HCT116 (cell line): ENCODE measurements at regions not wholly inside any gene's neighbourhood (a gene's known extent, or its start where the extent isn't known, plus 50 kb on each side); places are given as distances from the start of the nearest gene placed in this dataset.

Source experiments
- ATAC-seq: fragments of 200-7000 bp; cut with Tn5 transposase; 2 replicates; pipeline ENCODE4 v1.9.1; 2020; ENCODE audit warnings: mild to moderate bottlenecking, moderate library complexity
- BruUV-seq: library from RNA; stranded (reverse); fragments of 400-500 nt; replicated peaks from 2 replicates; lab custom pipeline; 2021; lab: Mats Ljungman, UMichigan
- CTCF ChIA-PET: fragments of 300-600 bp; sonication (Branson Sonifier 250); formaldehyde crosslinking; loops from one replicate; lab custom pipeline; 2021; ENCODE audit warnings: antibody characterized with exemption; lab: Charles Lee
- POLR2A ChIA-PET: fragments of 300-600, 350-600 bp; sonication (Branson Sonifier 250); formaldehyde crosslinking; loops from one replicate; lab custom pipeline; 2021; ENCODE audit warnings: antibody characterized with exemption; lab: Charles Lee
- RAD21 ChIA-PET, 2 experiments: fragments of 300-600 bp; sonication (Branson Sonifier 250); formaldehyde crosslinking; loops; one replicate each; lab custom pipeline; 2023; ENCODE audit warnings: low total read pairs in 2 of 2; ENCODE audit not compliant: uncharacterized antibody in 2 of 2, unreplicated experiment in 2 of 2, low non-redundant PET in 1 of 2; lab: Charles Lee
- DNase-seq: peaks from one replicate; pipeline ENCODE4 v3.0.0-alpha.2; 2010; ENCODE audit warnings: low read depth, low spot score
- H2AFZ ChIP-seq: fragments of 200-600 bp; shearing (Covaris generic), sonication (generic); 2 replicates; pipeline ENCODE4 v1.6.1; 2017; ENCODE audit warnings: low read depth, mixed run types, mixed read lengths, antibody characterized with exemption, low read length; ENCODE audit not compliant: poor library complexity, severe bottlenecking
- H3K27ac ChIP-seq: 2 replicates; pipeline ENCODE4 v1.5.1; 2012; ENCODE audit warnings: low read depth, low read length
- H3K27me3 ChIP-seq: fragments of 200-600 bp; sonication (generic); 2 replicates; pipeline ENCODE4 v1.6.1; 2016; ENCODE audit warnings: mixed run types, low read length, mixed read lengths; ENCODE audit not compliant: insufficient read depth
- H3K36me3 ChIP-seq, 2 experiments: fragments of 200-500 bp in 1 of 2; fragments of 200-600 bp in 1 of 2; sonication (Bioruptor generic) in 1 of 2; sonication (generic) in 1 of 2; 2 replicates each; pipeline versions ENCODE4 v1.5.1 to v1.6.1; 2014 to 2016; ENCODE audit warnings: low read length in 2 of 2, inconsistent platforms in 1 of 2, mixed read lengths in 1 of 2, mixed run types in 1 of 2; ENCODE audit not compliant: insufficient read depth in 2 of 2, control insufficient read depth in 1 of 2
- H3K4me1 ChIP-seq, 2 experiments: fragments of 200-600 bp in 1 of 2; sonication (generic) in 1 of 2; 2 replicates each; pipeline versions ENCODE4 v1.5.1 to v1.6.1; 2012 to 2017; ENCODE audit warnings: low read length in 2 of 2, inconsistent platforms in 1 of 2, mild to moderate bottlenecking in 1 of 2, mixed read lengths in 1 of 2, mixed run types in 1 of 2, moderate library complexity in 1 of 2; ENCODE audit not compliant: insufficient read depth in 2 of 2, control insufficient read depth in 1 of 2
- H3K4me2 ChIP-seq: fragments of 200-600 bp; sonication (generic); 2 replicates; pipeline ENCODE4 v1.6.1; 2017; ENCODE audit warnings: mixed run types, low read length, mixed read lengths
- H3K4me3 ChIP-seq, 2 experiments: fragments of 200-600 bp in 1 of 2; sonication (generic) in 1 of 2; replicated peaks in 1 of 2; 2 replicates each; pipeline ENCODE4 v1.5.1; 2011 to 2016; ENCODE audit warnings: low read length in 2 of 2, control low read depth in 1 of 2, low read depth in 1 of 2, mild to moderate bottlenecking in 1 of 2, mixed read lengths in 1 of 2, mixed run types in 1 of 2
- H3K79me2 ChIP-seq: fragments of 200-600 bp; sonication (generic); 2 replicates; pipeline ENCODE4 v1.6.1; 2017; ENCODE audit warnings: mild to moderate bottlenecking, mixed run types, low read length, moderate library complexity, mixed read lengths; ENCODE audit not compliant: insufficient read depth
- H3K9ac ChIP-seq: fragments of 200-600 bp; sonication (generic); 2 replicates; pipeline ENCODE4 v1.6.1; 2016; ENCODE audit warnings: low read length, mixed read lengths
- H3K9me2 ChIP-seq: fragments of 200-600 bp; sonication (generic), shearing (Covaris generic); 2 replicates; pipeline ENCODE4 v1.6.1; 2017; ENCODE audit warnings: mixed run types, mild to moderate bottlenecking, moderate library complexity; ENCODE audit not compliant: insufficient read depth
- H3K9me3 ChIP-seq, 2 experiments: fragments of 200-500 bp in 1 of 2; fragments of 200-600 bp in 1 of 2; sonication (Bioruptor generic) in 1 of 2; sonication (generic) in 1 of 2; 2 replicates each; pipeline ENCODE4 v1.6.1; 2014 to 2017; ENCODE audit warnings: low read length in 2 of 2, mixed read lengths in 2 of 2, inconsistent platforms in 1 of 2, low read depth in 1 of 2, mild to moderate bottlenecking in 1 of 2, mixed run types in 1 of 2, moderate library complexity in 1 of 2; ENCODE audit not compliant: control insufficient read depth in 1 of 2, insufficient read depth in 1 of 2
- H4K20me1 ChIP-seq: fragments of 200-600 bp; sonication (generic), shearing (Covaris generic); 2 replicates; pipeline ENCODE4 v1.6.1; 2017; ENCODE audit warnings: mixed run types, mild to moderate bottlenecking, moderate library complexity; ENCODE audit not compliant: insufficient read depth
- ATF3 ChIP-seq: IDR thresholded peaks from 2 replicates; pipeline ENCODE4 v1.6.1; 2012
- CBX3 ChIP-seq: IDR thresholded peaks from 2 replicates; pipeline ENCODE4 v1.6.1; 2012; ENCODE audit warnings: low read depth
- CEBPB ChIP-seq: IDR thresholded peaks from 2 replicates; pipeline ENCODE4 v1.6.1; 2012; ENCODE audit warnings: low read depth
- CTCF ChIP-seq, 3 experiments: fragments of 200-600 bp in 1 of 3; sonication (generic) in 1 of 3; IDR thresholded peaks in 2 of 3; conservative IDR thresholded peaks in 1 of 3; 2 replicates each; pipeline ENCODE4 v1.5.1; 2012 to 2017; ENCODE audit warnings: low read depth in 2 of 3, low read length in 2 of 3, antibody characterized with exemption in 1 of 3, borderline replicate concordance in 1 of 3, control low read depth in 1 of 3, mild to moderate bottlenecking in 1 of 3, mixed read lengths in 1 of 3, mixed run types in 1 of 3, moderate library complexity in 1 of 3; ENCODE audit not compliant: insufficient read depth in 1 of 3
- EGR1 ChIP-seq: IDR thresholded peaks from 2 replicates; pipeline ENCODE4 v1.6.1; 2012; ENCODE audit warnings: low read depth
- ELF1 ChIP-seq: IDR thresholded peaks from 2 replicates; pipeline ENCODE4 v1.6.1; 2012; ENCODE audit warnings: low read depth, borderline replicate concordance
- EZH2 ChIP-seq: fragments of 200-600 bp; sonication (generic); IDR thresholded peaks from 2 replicates; pipeline ENCODE4 v1.6.1; 2017; ENCODE audit warnings: antibody characterized with exemption, mixed run types
- EZH2phosphoT487 ChIP-seq: fragments of 200-600 bp; IDR thresholded peaks from 2 replicates; pipeline ENCODE4 v1.6.1; 2018; ENCODE audit warnings: antibody characterized with exemption, borderline replicate concordance
- MAX ChIP-seq: IDR thresholded peaks from 2 replicates; pipeline ENCODE4 v1.6.1; 2012
- POLR2AphosphoS5 ChIP-seq: IDR thresholded peaks from 2 replicates; pipeline ENCODE4 v1.6.1; 2011; ENCODE audit warnings: mild to moderate bottlenecking, low read depth, low read length, moderate library complexity
- RAD21 ChIP-seq: IDR thresholded peaks from 2 replicates; pipeline ENCODE4 v1.6.1; 2012; ENCODE audit warnings: low read depth, mild to moderate bottlenecking
- SP1 ChIP-seq: IDR thresholded peaks from 2 replicates; pipeline ENCODE4 v1.6.1; 2012; ENCODE audit warnings: low read depth
- SRF ChIP-seq: IDR thresholded peaks from 2 replicates; pipeline ENCODE4 v1.6.1; 2012; ENCODE audit warnings: low read depth
- YY1 ChIP-seq: IDR thresholded peaks from 2 replicates; pipeline ENCODE4 v1.6.1; 2011; ENCODE audit warnings: low read length, low read depth, moderate library complexity, mild to moderate bottlenecking; ENCODE audit not compliant: insufficient replicate concordance; ENCODE audit errors: extremely low read depth
- ZFX ChIP-seq: fragments of 450-650 bp; IDR thresholded peaks from 2 replicates; pipeline ENCODE4 v1.6.1; 2017
- ZNF274 ChIP-seq: fragments of 200-500 bp; sonication (Bioruptor generic); IDR thresholded peaks from 2 replicates; pipeline ENCODE4 v1.6.1; 2014; ENCODE audit warnings: mild to moderate bottlenecking, low read depth, low read length, inconsistent platforms
- intact Hi-C: fragments of 100-400 bp; cut with micrococcal nuclease; formaldehyde crosslinking; loops from 2 replicates; pipeline ENCODE4 v1.10.0; 2022

GRCh38 chr2:35822716-35823115 is 532.9 kb upstream of the CRIM1 start:
- TF ChIP-seq EGR1 (no peak), POLR2AphosphoS5 (no peak), CTCF (IDR thresholded peaks at IDR 0.05 in 2 of 3, conservative IDR thresholded peaks at IDR 0.05 in 1 of 3; ENCODE audit: borderline replicate concordance in 1 of 3, insufficient read depth in 1 of 3, low read depth in 2 of 3, low read length in 2 of 3) (no peak), ELF1 (no peak), MAX (no peak), SP1 (no peak), RAD21 (no peak), ZNF274 (no peak), SRF (no peak)
- TF ChIP-seq, all 23 proteins: peak for 0
- H3K36me3 ChIP-seq = no peaks in the 10 kb centered on the region
- no peaks in the 10 kb centered on the region for H3K4me1 ChIP-seq
- no peak overlapping the region for H3K4me2 ChIP-seq
- DNase-seq (no peak), ATAC-seq (no peak)
- H2AFZ ChIP-seq = no peak overlapping the region
- no peak overlapping the region for H3K27ac ChIP-seq
- RAD21 ChIA-PET = no interaction called here
- no TSS peak for BruUV-seq
- intact Hi-C loops = no loop called here
- no peaks in the 10 kb centered on the region for H3K9me3 ChIP-seq
- H3K79me2 ChIP-seq = no peaks in the 10 kb centered on the region
- H3K9ac ChIP-seq = no peak overlapping the region
- CTCF ChIA-PET = no interaction called here
- H4K20me1 ChIP-seq = no peaks in the 10 kb centered on the region; the same call in 1 of the 2 replicates
- POLR2A ChIA-PET = no interaction called here
- no peaks in the 10 kb centered on the region for H3K27me3 ChIP-seq
- no peaks in the 10 kb centered on the region for H3K9me2 ChIP-seq
- H3K4me3 ChIP-seq = no peak overlapping the region

GRCh38 chr2:35821675-35822074 is 533.9 kb upstream of the CRIM1 start:
- TF ChIP-seq ELF1 (no peak), MAX (no peak), CEBPB (no peak), ATF3 (no peak), SP1 (no peak), EZH2 (no peak), ZFX (no peak), CBX3 (no peak), EZH2phosphoT487 (no peak), YY1 (no peak)
- BruUV-seq = no TSS peak
- H3K79me2 ChIP-seq = no peaks in the 10 kb centered on the region
- H3K9me2 ChIP-seq = no peaks in the 10 kb centered on the region
- H3K27me3 ChIP-seq = no peaks in the 10 kb centered on the region
- DNase-seq (no peak), ATAC-seq (no peak)
- H3K9me3 ChIP-seq = no peaks in the 10 kb centered on the region
- H3K9ac ChIP-seq = no peak overlapping the region
- H3K4me2 ChIP-seq = no peak overlapping the region
- ChIA-PET RAD21 (no interaction called here), POLR2A (no interaction called here), CTCF (no interaction called here)
- H2AFZ ChIP-seq = no peak overlapping the region
- H4K20me1 ChIP-seq = no peaks in the 10 kb centered on the region; the same call in 1 of the 2 replicates
- H3K36me3 ChIP-seq = no peaks in the 10 kb centered on the region
- H3K4me3 ChIP-seq = no peak overlapping the region
- no peak overlapping the region for H3K27ac ChIP-seq
- no peaks in the 10 kb centered on the region for H3K4me1 ChIP-seq
- intact Hi-C loops = no loop called here
